HG02678 (cell line): ENCODE measurements at regions not wholly inside any gene's neighbourhood (a gene's known extent, or its start where the extent isn't known, plus 50 kb on each side); places are given as distances from the start of the nearest gene placed in this dataset.

Source experiments
- ATAC-seq: cut with Tn5 transposase; IDR thresholded peaks from one replicate; pipeline ENCODE4 v1.9.1; 2021; ENCODE audit warnings: mild to moderate bottlenecking, moderate library complexity; ENCODE audit not compliant: unreplicated experiment

- no peak for ATAC-seq
Measured at GRCh38 chrX:5122181-5122678, 1106.4 kb downstream of the NLGN4X start.

- no peak for ATAC-seq
Measured at GRCh38 chrX:5117816-5118215, 1110.9 kb downstream of the NLGN4X start.

- no peak for ATAC-seq
Measured at GRCh38 chrX:5113128-5113527, 1115.5 kb downstream of the NLGN4X start.

DNA sequence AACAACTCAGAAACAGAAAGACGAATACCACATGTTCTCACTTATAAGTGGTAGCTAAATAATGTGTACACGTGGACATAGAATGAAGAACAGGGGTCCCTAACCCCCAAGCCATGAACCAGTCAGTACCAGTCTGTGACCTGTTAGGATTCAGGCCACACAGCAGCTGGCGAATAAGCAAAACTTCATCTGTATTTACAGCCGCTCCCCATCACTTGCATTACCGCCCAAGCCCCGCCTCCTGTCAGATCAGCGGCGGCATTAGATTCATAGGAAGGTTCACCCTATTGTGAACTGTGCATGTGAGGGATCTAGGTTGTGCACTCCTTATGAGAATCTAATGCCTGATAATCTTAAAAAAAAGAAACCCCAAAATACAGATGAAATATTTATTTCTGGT, 1128.7 kb downstream of the NLGN4X start:
- ATAC-seq: no peak

DNA sequence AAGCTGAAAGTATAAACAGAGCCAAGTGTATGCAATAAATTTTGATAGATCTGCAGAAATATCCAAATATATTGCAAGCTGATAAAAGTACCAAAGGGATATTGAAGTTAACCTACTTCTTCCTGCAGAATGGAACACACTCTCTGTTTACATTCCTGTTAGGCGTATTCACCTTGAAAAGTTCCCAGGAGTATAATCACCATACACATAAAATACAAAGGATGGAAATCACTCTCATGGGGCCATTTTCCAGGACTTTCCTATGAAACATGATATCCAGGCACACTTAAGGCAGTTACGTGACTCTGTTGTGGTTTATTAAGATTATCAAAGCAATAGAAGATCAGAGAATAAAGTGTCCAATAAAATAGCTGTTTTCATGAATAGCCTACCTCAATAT, 1142.3 kb downstream of the NLGN4X start:
- ATAC-seq: no peak

- ATAC-seq: no peak
Measured at GRCh38 chrX:5084279-5084678, 1144.4 kb downstream of the NLGN4X start.

GRCh38 chrX:5082705-5083104, 1146.0 kb downstream of the NLGN4X start:
- no peak for ATAC-seq

- ATAC-seq: no peak
Measured at GRCh38 chrX:5080791-5081190, 1147.9 kb downstream of the NLGN4X start.

- no peak for ATAC-seq
Measured at GRCh38 chrX:5068550-5068949, 1160.1 kb downstream of the NLGN4X start.

- ATAC-seq: no peak
Measured at GRCh38 chrX:5057786-5058185, 1170.9 kb downstream of the NLGN4X start.

- ATAC-seq: no peak
Measured at GRCh38 chrX:5054852-5055251, 1173.8 kb downstream of the NLGN4X start.

DNA sequence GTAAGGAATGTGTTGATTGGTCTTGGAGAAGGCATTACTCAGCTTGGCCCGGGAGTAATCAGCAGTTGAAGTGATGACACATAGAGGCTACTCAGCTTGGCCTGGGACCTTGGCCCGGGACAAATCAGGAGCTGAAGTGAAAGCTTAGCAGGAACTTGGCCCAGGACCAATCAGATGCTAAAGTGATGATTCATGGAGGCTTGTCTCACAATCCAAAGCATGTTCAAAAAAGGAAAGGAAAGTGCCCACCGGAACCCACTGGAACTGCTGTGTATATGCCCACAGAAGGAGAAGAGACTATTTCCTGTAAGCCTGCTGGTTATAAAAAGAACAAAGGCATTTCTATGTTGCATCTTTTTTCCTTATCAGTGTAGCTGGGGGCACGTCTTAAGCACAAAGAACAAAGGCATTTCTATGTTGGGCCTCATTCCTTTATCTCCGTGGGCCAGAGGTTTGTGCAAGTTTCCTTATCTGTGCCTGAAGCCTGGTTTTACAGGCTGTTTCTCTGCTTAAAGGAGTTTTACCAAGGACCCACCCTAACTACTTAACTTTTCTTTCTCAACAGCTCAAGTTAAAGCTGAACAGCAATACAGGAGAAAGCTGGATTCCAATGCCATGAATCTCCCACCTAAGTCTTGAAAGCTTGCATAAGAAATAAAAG, 1176.7 kb downstream of the NLGN4X start:
- no peak for ATAC-seq

GRCh38 chrX:5042563-5042962, 1186.1 kb downstream of the NLGN4X start:
- no peak for ATAC-seq

GRCh38 chrX:5031792-5032191, 1196.9 kb downstream of the NLGN4X start:
- no peak for ATAC-seq

DNA sequence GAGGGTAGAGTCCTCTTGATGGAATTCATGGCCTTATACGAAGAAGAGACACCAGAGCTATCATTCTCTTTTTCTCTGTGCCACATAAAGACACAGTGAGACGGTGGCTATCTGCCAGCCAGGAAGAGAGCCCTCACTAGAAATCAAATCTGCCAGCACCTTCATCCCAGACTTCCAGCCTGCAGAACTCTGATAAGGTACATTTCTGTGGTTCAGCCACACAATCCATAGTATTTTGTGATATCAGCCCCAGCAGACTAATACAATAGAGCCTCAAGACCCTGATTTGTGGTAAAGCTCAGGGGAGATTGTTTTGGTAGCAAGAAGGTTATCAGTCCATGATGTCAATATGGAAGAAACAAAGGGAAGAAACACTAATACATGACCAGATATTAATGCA, 1213.2 kb downstream of the NLGN4X start:
- ATAC-seq: no peak

DNA sequence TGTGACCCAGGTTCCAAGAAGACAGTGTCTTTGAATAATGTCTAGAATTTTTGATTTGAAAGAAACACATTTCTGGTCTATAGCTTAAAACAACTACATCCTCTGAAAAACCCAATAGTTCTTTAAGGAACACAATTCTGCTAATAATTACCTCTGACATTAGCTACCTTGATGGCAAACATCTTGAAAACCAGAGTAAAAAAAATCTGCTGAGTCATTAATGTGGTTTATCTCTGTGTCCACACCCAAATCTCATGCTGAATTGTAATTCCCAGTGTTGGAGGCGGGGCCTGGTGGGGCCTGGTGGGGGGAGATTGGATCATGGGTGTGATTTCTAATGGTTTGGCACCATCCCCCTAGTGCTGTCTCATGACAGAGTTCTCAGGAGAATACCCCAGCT, 1233.8 kb downstream of the NLGN4X start:
- no peak for ATAC-seq

GRCh38 chrX:4978613-4979012, 1250.1 kb downstream of the NLGN4X start:
- ATAC-seq: no peak

- no peak for ATAC-seq
Measured at GRCh38 chrX:4971646-4972045, 1257.0 kb downstream of the NLGN4X start.

GRCh38 chrX:4964112-4964511, 1250.7 kb upstream of the PRKX start:
- ATAC-seq: no peak

DNA sequence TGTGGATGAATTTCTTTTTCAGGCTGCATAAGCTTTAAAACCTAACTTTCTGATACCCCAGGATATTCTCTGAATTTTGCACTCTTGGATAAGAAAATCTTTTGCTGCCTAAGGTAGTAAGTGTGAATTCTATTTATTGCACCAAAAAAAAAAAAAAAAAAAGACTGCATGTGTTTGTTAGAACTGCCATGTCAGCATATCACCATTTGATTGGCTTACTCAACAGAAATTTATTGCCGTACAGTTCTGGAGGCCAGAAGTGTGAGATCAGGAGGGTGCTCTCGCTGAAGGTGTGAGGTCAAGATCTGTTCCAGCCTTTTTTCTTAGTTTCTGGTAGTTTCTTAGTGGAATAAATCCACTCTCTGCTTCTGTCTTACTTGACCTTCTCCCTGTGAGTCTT, 1250.0 kb upstream of the PRKX start:
- no peak for ATAC-seq

- ATAC-seq: no peak
Measured at GRCh38 chrX:4944767-4945166, 1231.3 kb upstream of the PRKX start.

- no peak for ATAC-seq
Measured at GRCh38 chrX:4936315-4936714, 1222.9 kb upstream of the PRKX start.

DNA sequence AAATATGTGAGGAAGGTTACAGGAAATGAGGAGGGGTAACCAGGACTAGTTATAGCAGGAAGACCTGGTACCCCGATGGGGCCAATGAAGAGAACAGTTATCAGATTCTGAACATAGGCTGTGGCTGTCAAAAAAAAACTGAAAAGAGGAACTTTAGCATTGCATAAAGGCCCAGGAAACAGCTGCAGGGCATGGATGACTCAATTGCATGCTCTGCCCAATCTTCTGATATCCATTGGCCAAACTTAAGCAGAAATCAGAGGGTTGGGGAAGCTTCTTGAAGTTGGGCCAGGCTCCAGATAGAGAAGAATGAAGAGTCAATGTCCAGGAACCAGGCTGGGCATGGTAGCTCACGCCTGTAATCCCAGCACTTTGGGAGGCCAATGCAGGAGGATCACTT, 1222.4 kb upstream of the PRKX start:
- ATAC-seq: no peak
